Mesenchymal stem cell (in vitro differentiated cells and primary cell): ENCODE measurements at regions not wholly inside any gene's neighbourhood (a gene's known extent, or its start where the extent isn't known, plus 50 kb on each side); places are given as distances from the start of the nearest gene placed in this dataset.
A peak's percentile ranks its signal among the peaks of the same experiment; 100 is the strongest.

Experiments used
- DNase-seq: peaks from one replicate; pipeline ENCODE4 v3.0.0-alpha.2; 2013
- H2AFZ ChIP-seq: one replicate; pipeline ENCODE4 v1.6.1; 2013; ENCODE audit warnings: low read depth, mild to moderate bottlenecking, control low read depth, inconsistent platforms, low read length, moderate library complexity
- H2AK5ac ChIP-seq: 2 replicates; pipeline ENCODE4 v1.6.1; 2013; ENCODE audit warnings: low read length, moderate library complexity, mild to moderate bottlenecking, inconsistent platforms; ENCODE audit not compliant: severe bottlenecking
- H2BK120ac ChIP-seq: one replicate; pipeline ENCODE4 v1.6.1; 2013; ENCODE audit warnings: low read depth, mild to moderate bottlenecking, inconsistent platforms, low read length, moderate library complexity
- H2BK12ac ChIP-seq, 2 experiments: one replicate each; pipeline ENCODE4 v1.6.1; 2013; ENCODE audit warnings: inconsistent platforms in 2 of 2, low read length in 2 of 2, mild to moderate bottlenecking in 2 of 2, moderate library complexity in 2 of 2, control low read depth in 1 of 2
- H2BK15ac ChIP-seq: one replicate; pipeline ENCODE4 v1.6.1; 2013; ENCODE audit warnings: mild to moderate bottlenecking, low read depth, inconsistent platforms; ENCODE audit not compliant: poor library complexity, severe bottlenecking
- H2BK5ac ChIP-seq: 2 replicates; pipeline ENCODE4 v1.6.1; 2013; ENCODE audit warnings: low read depth, mild to moderate bottlenecking, low read length, control low read depth, inconsistent platforms; ENCODE audit not compliant: poor library complexity, severe bottlenecking
- H3K14ac ChIP-seq, 2 experiments: one replicate each; pipeline ENCODE4 v1.6.1; 2013; ENCODE audit warnings: inconsistent platforms in 2 of 2, low read length in 2 of 2, control low read depth in 1 of 2, mild to moderate bottlenecking in 1 of 2, moderate library complexity in 1 of 2
- H3K18ac ChIP-seq, 2 experiments: one replicate each; pipeline ENCODE4 v1.6.1; 2013; ENCODE audit warnings: inconsistent platforms in 2 of 2, low read length in 2 of 2, control low read depth in 1 of 2, low read depth in 1 of 2, mild to moderate bottlenecking in 1 of 2
- H3K23ac ChIP-seq, 2 experiments: one replicate each; pipeline ENCODE4 v1.6.1; 2013; ENCODE audit warnings: inconsistent platforms in 2 of 2, low read length in 2 of 2, mild to moderate bottlenecking in 2 of 2, moderate library complexity in 2 of 2, control low read depth in 1 of 2
- H3K27ac ChIP-seq: 2 replicates; pipeline ENCODE4 v1.5.1; 2013; ENCODE audit warnings: mild to moderate bottlenecking, moderate library complexity, low read length, control low read depth, inconsistent platforms; ENCODE audit not compliant: poor library complexity, severe bottlenecking
- H3K27me3 ChIP-seq, 2 experiments: 2 replicates each; pipeline versions ENCODE4 v1.6.1 to v1.7.0; 2013; ENCODE audit warnings: low read length in 2 of 2, mild to moderate bottlenecking in 2 of 2, moderate library complexity in 2 of 2, control low read depth in 1 of 2, inconsistent platforms in 1 of 2; ENCODE audit not compliant: control insufficient read depth in 1 of 2, insufficient read depth in 1 of 2
- H3K36me3 ChIP-seq, 2 experiments: 2 replicates each; pipeline versions ENCODE4 v1.6.1 to v1.7.0; 2013; ENCODE audit warnings: low read length in 2 of 2, control low read depth in 1 of 2, inconsistent platforms in 1 of 2, low read depth in 1 of 2, mild to moderate bottlenecking in 1 of 2; ENCODE audit not compliant: insufficient read depth in 2 of 2, control insufficient read depth in 1 of 2
- H3K4ac ChIP-seq, 2 experiments: one replicate each; pipeline ENCODE4 v1.6.1; 2013; ENCODE audit warnings: inconsistent platforms in 2 of 2, low read length in 2 of 2, mild to moderate bottlenecking in 2 of 2, moderate library complexity in 2 of 2, control low read depth in 1 of 2, low read depth in 1 of 2
- H3K4me1 ChIP-seq: 2 replicates; pipeline ENCODE4 v1.6.1; 2013; ENCODE audit warnings: low read depth, low read length, control low read depth; ENCODE audit not compliant: control insufficient read depth, insufficient read depth
- H3K4me2 ChIP-seq: 2 replicates; pipeline ENCODE4 v1.6.1; 2013; ENCODE audit warnings: low read length, mild to moderate bottlenecking, inconsistent platforms; ENCODE audit not compliant: poor library complexity, severe bottlenecking
- H3K4me3 ChIP-seq, 2 experiments: 2 replicates each; pipeline versions ENCODE4 v1.5.1 to v1.7.0; 2013; ENCODE audit warnings: low read length in 2 of 2, mild to moderate bottlenecking in 2 of 2, control low read depth in 1 of 2, low read depth in 1 of 2; ENCODE audit not compliant: insufficient read depth in 1 of 2
- H3K79me1 ChIP-seq: replicated peaks from 2 replicates; pipeline ENCODE4 v1.6.1; 2013; ENCODE audit warnings: mild to moderate bottlenecking, control low read depth, low read length, inconsistent platforms; ENCODE audit not compliant: poor library complexity, severe bottlenecking
- H3K9ac ChIP-seq: 2 replicates; pipeline ENCODE4 v1.7.0; 2013; ENCODE audit warnings: mild to moderate bottlenecking, low read length, moderate library complexity
- H3K9me3 ChIP-seq: 2 replicates; pipeline ENCODE4 v1.7.0; 2013; ENCODE audit warnings: mild to moderate bottlenecking, low read length; ENCODE audit not compliant: control insufficient read depth
- H4K8ac ChIP-seq: one replicate; pipeline ENCODE4 v1.6.1; 2013; ENCODE audit warnings: inconsistent platforms, mild to moderate bottlenecking, low read length, moderate library complexity
- H4K91ac ChIP-seq: one replicate; pipeline ENCODE4 v1.6.1; 2013; ENCODE audit warnings: mild to moderate bottlenecking, low read length, inconsistent platforms
- WGBS: methylation state at CpG from one replicate; pipeline ENCODE4 v1.1.7; 2013; ENCODE audit warnings: mixed read lengths; 5-methylcytosine and 5-hydroxymethylcytosine counted together

DNA sequence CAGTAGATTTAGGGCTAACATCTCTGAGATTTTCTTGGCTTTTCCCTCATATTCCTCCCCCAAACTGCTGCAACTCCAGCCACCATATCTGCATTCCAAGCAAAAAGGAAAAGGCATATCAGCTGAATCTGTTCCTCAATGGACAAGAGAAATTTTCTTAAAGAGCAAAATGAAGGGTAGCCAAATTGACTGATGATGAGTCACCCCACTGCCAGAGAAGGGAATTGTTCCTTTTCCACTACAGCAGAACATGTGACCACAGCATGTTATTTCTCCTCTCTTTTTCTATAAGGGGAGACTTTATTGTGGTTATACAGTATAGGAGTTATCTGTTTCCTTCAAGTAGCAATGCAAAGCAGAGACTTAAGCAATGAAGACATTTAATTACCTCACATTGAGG lies 172.5 kb downstream of the MTHFS start:
- H3K14ac ChIP-seq, result no peak overlapping the region
- H3K9ac ChIP-seq, result no peak overlapping the region
- H3K27me3 ChIP-seq, result no peaks in the 10 kb centered on the region
- DNase-seq, result no peak
- H3K23ac ChIP-seq, result no peak overlapping the region
- no peak overlapping the region for H3K4ac ChIP-seq
- H2BK15ac ChIP-seq, result no peak overlapping the region
- H4K91ac ChIP-seq, result no peak overlapping the region
- no peak overlapping the region for H4K8ac ChIP-seq
- H3K27ac ChIP-seq, result no peak overlapping the region
- H3K4me2 ChIP-seq, result no peak overlapping the region
- H3K4me3 ChIP-seq, result no peak overlapping the region
- no peaks in the 10 kb centered on the region for H3K79me1 ChIP-seq
- peaks cover 5% of the 10 kb centered on the region for H3K9me3 ChIP-seq
- H3K36me3 ChIP-seq, result no peaks in the 10 kb centered on the region
- no peak overlapping the region for H2AFZ ChIP-seq
- no peaks in the 10 kb centered on the region for H3K4me1 ChIP-seq
- H2AK5ac ChIP-seq, result no peak overlapping the region
- H3K18ac ChIP-seq, result no peak overlapping the region
- H2BK12ac ChIP-seq, result no peak overlapping the region
- no peak overlapping the region for H2BK120ac ChIP-seq
- H2BK5ac ChIP-seq, result no peak overlapping the region

DNA sequence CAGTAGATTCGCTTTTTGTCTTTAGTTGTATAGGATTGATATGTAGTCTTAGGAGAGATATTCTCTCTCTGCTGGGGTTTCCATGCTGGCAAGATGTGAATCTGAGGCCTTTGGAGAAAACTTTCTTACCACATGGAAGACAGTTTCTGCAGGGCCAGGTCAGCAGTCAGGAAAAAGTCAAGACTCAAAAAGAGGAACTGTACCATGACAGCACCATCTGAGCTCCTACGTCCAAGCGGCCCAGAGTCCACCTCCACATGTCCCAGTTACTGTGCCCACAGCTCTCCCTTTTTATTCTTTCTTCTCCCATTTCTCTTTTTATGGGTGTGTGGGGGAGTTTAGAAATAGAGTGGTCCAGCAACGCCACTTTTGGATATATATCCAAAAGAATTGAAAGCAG lies 172.0 kb downstream of the MTHFS start:
- no peak overlapping the region for H2AK5ac ChIP-seq
- no peaks in the 10 kb centered on the region for H3K79me1 ChIP-seq
- no peak overlapping the region for H3K23ac ChIP-seq
- no peaks in the 10 kb centered on the region for H3K4me1 ChIP-seq
- peaks cover 5% of the 10 kb centered on the region for H3K9me3 ChIP-seq
- H4K91ac ChIP-seq, result no peak overlapping the region
- no peak overlapping the region for H2BK12ac ChIP-seq
- H3K27ac ChIP-seq, result no peak overlapping the region
- H2AFZ ChIP-seq, result no peak overlapping the region
- no peaks in the 10 kb centered on the region for H3K36me3 ChIP-seq
- H3K14ac ChIP-seq, result no peak overlapping the region
- H3K18ac ChIP-seq, result no peak overlapping the region
- no peak overlapping the region for H4K8ac ChIP-seq
- no peak overlapping the region for H3K9ac ChIP-seq
- H3K27me3 ChIP-seq, result no peaks in the 10 kb centered on the region
- H2BK120ac ChIP-seq, result no peak overlapping the region
- no peak overlapping the region for H2BK15ac ChIP-seq
- H3K4me3 ChIP-seq, result no peak overlapping the region
- no peak for DNase-seq
- WGBS, result 83% methylated on average over 1 of the region's 4 CpGs
- no peak overlapping the region for H3K4me2 ChIP-seq
- no peak overlapping the region for H2BK5ac ChIP-seq
- no peak overlapping the region for H3K4ac ChIP-seq

DNA sequence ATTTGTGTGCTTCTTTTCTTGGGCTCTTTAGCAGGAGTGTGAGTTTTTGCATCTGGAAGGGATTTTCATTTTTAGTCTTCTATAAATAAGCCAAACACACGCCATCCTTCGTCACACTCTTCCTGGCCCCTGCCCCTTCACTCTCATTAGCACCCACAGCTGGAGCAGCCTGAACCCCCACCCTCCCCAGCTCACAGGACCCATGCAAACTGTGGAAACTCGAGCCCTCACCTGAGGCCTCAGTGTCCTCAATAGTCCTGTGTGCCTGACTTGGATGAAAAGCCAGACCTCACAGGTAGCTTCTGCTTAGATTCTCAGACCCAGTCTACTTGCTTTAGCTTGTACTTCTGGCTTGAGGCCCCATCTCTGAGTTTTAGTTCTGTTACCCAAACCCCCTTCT lies 167.9 kb downstream of the MTHFS start:
- Histone ChIP-seq H2AFZ (no peak overlapping the region), H2AK5ac (no peak overlapping the region), H3K4me1 (no peaks in the 10 kb centered on the region), H3K27ac (no peak overlapping the region), H3K14ac (no peak overlapping the region), H3K79me1 (no peaks in the 10 kb centered on the region), H3K36me3 (no peaks in the 10 kb centered on the region), H3K4ac (no peak overlapping the region), H3K4me2 (no peak overlapping the region), H2BK15ac (no peak overlapping the region), H4K8ac (no peak overlapping the region), H3K18ac (no peak overlapping the region), H3K4me3 (no peak overlapping the region), H4K91ac (no peak overlapping the region), H3K23ac (no peak overlapping the region), H2BK120ac (no peak overlapping the region), H3K9me3 (no peaks in the 10 kb centered on the region), H3K27me3 (no peaks in the 10 kb centered on the region), H3K9ac (no peak overlapping the region), H2BK12ac (no peak overlapping the region), H2BK5ac (no peak overlapping the region)
- no peak for DNase-seq
- WGBS, result 46% methylated on average over 3 of the region's 3 CpGs

DNA sequence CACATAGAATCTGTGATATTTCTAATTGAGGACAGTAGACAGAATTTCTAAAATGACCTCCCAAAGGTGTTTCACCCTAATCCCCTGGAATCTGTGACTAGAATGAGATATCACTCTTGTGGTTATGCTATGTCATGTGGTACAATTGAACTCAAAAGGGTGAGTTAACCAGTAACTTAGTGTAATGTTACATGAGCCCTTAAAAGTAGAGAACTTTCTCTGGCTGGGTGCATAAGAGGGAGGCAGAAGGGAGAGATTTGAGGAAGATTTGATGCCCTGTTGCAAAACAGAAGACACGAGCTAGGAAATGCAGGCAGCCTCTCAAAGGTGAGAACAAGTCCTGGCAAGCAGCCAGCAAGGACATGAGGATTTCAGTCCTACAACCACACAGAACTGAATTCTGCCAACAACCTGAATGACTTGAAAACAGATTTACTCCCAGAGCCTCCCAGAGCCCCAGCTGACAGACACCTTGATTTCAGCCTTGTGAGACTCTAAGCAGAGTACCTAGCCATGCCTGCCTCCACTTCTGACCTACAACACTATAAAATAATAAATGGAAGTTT lies 160.3 kb downstream of the MTHFS start:
- H3K4me2 ChIP-seq, result no peak overlapping the region
- H3K4me1 ChIP-seq, result no peaks in the 10 kb centered on the region
- no peak overlapping the region for H4K91ac ChIP-seq
- no peak overlapping the region for H3K4ac ChIP-seq
- H3K4me3 ChIP-seq, result no peak overlapping the region
- peaks cover 9% of the 10 kb centered on the region for H3K9me3 ChIP-seq
- H3K27me3 ChIP-seq, result no peaks in the 10 kb centered on the region
- peak overlapping the region; percentile 22 for H3K27ac ChIP-seq
- no peak overlapping the region for H2BK5ac ChIP-seq
- no peaks in the 10 kb centered on the region for H3K36me3 ChIP-seq
- H2BK12ac ChIP-seq, result no peak overlapping the region
- H2AFZ ChIP-seq, result no peak overlapping the region
- no peak overlapping the region for H3K18ac ChIP-seq
- DNase-seq, result no peak
- H2BK15ac ChIP-seq, result no peak overlapping the region
- no peak overlapping the region for H4K8ac ChIP-seq
- H3K79me1 ChIP-seq, result no peaks in the 10 kb centered on the region
- H3K9ac ChIP-seq, result no peak overlapping the region
- H3K23ac ChIP-seq, result no peak overlapping the region
- no peak overlapping the region for H3K14ac ChIP-seq
- 46% methylated on average over 1 of the region's 1 CpG for WGBS
- no peak overlapping the region for H2BK120ac ChIP-seq
- no peak overlapping the region for H2AK5ac ChIP-seq
